Thyroid gland (tissue), 4 donors: ENCODE measurements at regions not wholly inside any gene's neighbourhood (a gene's known extent, or its start where the extent isn't known, plus 50 kb on each side); places are given as distances from the start of the nearest gene placed in this dataset.
"Not testable (repeated sequence)": the region's sequence is repeated elsewhere in the genome, so short reads cannot be mapped to it uniquely, and the experiment has no call there.

Source experiments
- DNase-seq, 2 donors: peaks; one replicate each; pipeline ENCODE4 v3.0.0-alpha.2; 2019
- H3K27ac ChIP-seq, 3 donors: fragments of 200-600 bp; sonication (generic); 1 replicate in 2 of 3; 2 replicates in 1 of 3; pipeline ENCODE4 v1.5.1; 2016 to 2019; ENCODE audit warnings: mild to moderate bottlenecking in 1 of 3, moderate library complexity in 1 of 3
- H3K27me3 ChIP-seq: fragments of 200-600 bp; sonication (generic); one replicate; pipeline ENCODE4 v1.5.1; 2019
- H3K36me3 ChIP-seq, 2 donors: fragments of 200-600 bp; sonication (generic); one replicate each; pipeline ENCODE4 v1.5.1; 2016 to 2019
- H3K4me1 ChIP-seq, 2 donors: fragments of 200-600 bp; sonication (generic); one replicate each; pipeline ENCODE4 v1.5.1; 2017 to 2019
- H3K4me3 ChIP-seq, 3 donors: fragments of 200-600 bp; sonication (generic); replicated peaks in 1 of 3; 1 replicate in 2 of 3; 2 replicates in 1 of 3; pipeline ENCODE4 v1.5.1; 2016; ENCODE audit warnings: mild to moderate bottlenecking in 1 of 3
- H3K9me3 ChIP-seq: fragments of 200-600 bp; sonication (generic); one replicate; pipeline ENCODE4 v1.5.1; 2017
- CTCF ChIP-seq, 6 experiments: fragments of 200-600 bp in 3 of 6; fragments of 450-650 bp in 3 of 6; sonication (generic) in 3 of 6; IDR thresholded peaks; one replicate each; pipeline ENCODE4 v1.5.1; 2016 to 2019; ENCODE audit warnings: antibody characterized with exemption in 6 of 6, mild to moderate bottlenecking in 2 of 6, inconsistent platforms in 1 of 6, moderate library complexity in 1 of 6
- POLR2A ChIP-seq, 2 donors: fragments of 450-650 bp; IDR thresholded peaks; one replicate each; pipeline ENCODE4 v1.6.1; 2017; ENCODE audit warnings: antibody characterized with exemption in 2 of 2, mild to moderate bottlenecking in 2 of 2, moderate library complexity in 1 of 2
- whole genome bisulfite sequencing, 2 donors: methylation state at CpG; one replicate each; pipeline ENCODE4 v1.1.5; 2017; 5-methylcytosine and 5-hydroxymethylcytosine counted together
- intact Hi-C: fragments of 100-400 bp; cut with DNase I; formaldehyde crosslinking; loops from one replicate; pipeline ENCODE4 v1.15.1; 2023

GRCh38 chr2:47696478-47696831 lies 86.5 kb upstream of the MSH6 start:
- H3K9me3 ChIP-seq: no peaks in the 10 kb centered on the region
- no peaks in the 10 kb centered on the region for H3K27me3 ChIP-seq
- no peak for TF ChIP-seq POLR2A (IDR thresholded peaks at IDR 0.05)
- no peak for TF ChIP-seq CTCF (IDR thresholded peaks at IDR 0.05)
- H3K4me1 ChIP-seq: no peaks in the 10 kb centered on the region
- 72 to 87% methylated on average over 1 of the region's 1 CpG for WGBS, 2 donors
- H3K4me3 ChIP-seq: no peak overlapping the region
- H3K27ac ChIP-seq: no peak overlapping the region
- intact Hi-C loops: no loop called here
- DNase-seq: no peak
- H3K36me3 ChIP-seq: no peaks in the 10 kb centered on the region

- WGBS, 2 donors: 51 to 52% methylated on average over 12 of the region's 12 CpGs
- no peak overlapping the region for H3K4me3 ChIP-seq
- no peaks in the 10 kb centered on the region for H3K4me1 ChIP-seq
- TF ChIP-seq POLR2A (IDR thresholded peaks at IDR 0.05): no peak
- no peak for TF ChIP-seq CTCF (IDR thresholded peaks at IDR 0.05)
- H3K9me3 ChIP-seq: no peaks in the 10 kb centered on the region
- intact Hi-C loops: no loop called here
- H3K27ac ChIP-seq: no peak overlapping the region
- H3K27me3 ChIP-seq: no peaks in the 10 kb centered on the region
- no peaks in the 10 kb centered on the region for H3K36me3 ChIP-seq
- DNase-seq: no peak
Measured at GRCh38 chr2:47695800-47696477, 87.0 kb upstream of the MSH6 start.

GRCh38 chr2:47694451-47694850 lies 88.5 kb upstream of the MSH6 start:
- H3K27me3 ChIP-seq, DNase-seq, H3K9me3 ChIP-seq, H3K4me3 ChIP-seq, H3K27ac ChIP-seq, intact Hi-C loops, H3K4me1 ChIP-seq, H3K36me3 ChIP-seq: not testable (repeated sequence)
- 92 to 95% methylated on average over 13 of the region's 13 CpGs for WGBS, 2 donors

GRCh38 chr2:47690706-47691325 lies 92.1 kb upstream of the MSH6 start:
- H3K4me1 ChIP-seq, H3K36me3 ChIP-seq, H3K27me3 ChIP-seq, H3K27ac ChIP-seq, H3K9me3 ChIP-seq, intact Hi-C loops, DNase-seq, H3K4me3 ChIP-seq: not testable (repeated sequence)
- WGBS, 2 donors: 96 to 98% methylated on average over 29 to 43 of the region's 44 CpGs

GRCh38 chr2:47690132-47690531 lies 92.8 kb upstream of the MSH6 start:
- no peaks in the 10 kb centered on the region for H3K4me1 ChIP-seq
- H3K4me3 ChIP-seq: no peak overlapping the region
- H3K27ac ChIP-seq: no peak overlapping the region
- H3K36me3 ChIP-seq: no peaks in the 10 kb centered on the region
- no peak for DNase-seq
- WGBS, 2 donors: 79 to 87% methylated on average over 2 of the region's 2 CpGs
- no peaks in the 10 kb centered on the region for H3K27me3 ChIP-seq
- intact Hi-C loops: no loop called here
- no peak for TF ChIP-seq CTCF (IDR thresholded peaks at IDR 0.05)
- no peak for TF ChIP-seq POLR2A (IDR thresholded peaks at IDR 0.05)
- H3K9me3 ChIP-seq: no peaks in the 10 kb centered on the region

- intact Hi-C loops, H3K4me3 ChIP-seq, H3K9me3 ChIP-seq, H3K27me3 ChIP-seq, H3K36me3 ChIP-seq, H3K27ac ChIP-seq, DNase-seq, H3K4me1 ChIP-seq: not testable (repeated sequence)
- WGBS, 2 donors: 79 to 86% methylated on average over 4 of the region's 4 CpGs
Measured at GRCh38 chr2:47689118-47689517, 93.8 kb upstream of the MSH6 start.
